ENCODE measurements at regions not wholly inside any gene's neighbourhood (a gene's known extent, or its start where the extent isn't known, plus 50 kb on each side); places are given as distances from the start of the nearest gene placed in this dataset.
"Not testable (repeated sequence)": the region's sequence is repeated elsewhere in the genome, so short reads cannot be mapped to it uniquely, and the experiment has no call there.

DNA sequence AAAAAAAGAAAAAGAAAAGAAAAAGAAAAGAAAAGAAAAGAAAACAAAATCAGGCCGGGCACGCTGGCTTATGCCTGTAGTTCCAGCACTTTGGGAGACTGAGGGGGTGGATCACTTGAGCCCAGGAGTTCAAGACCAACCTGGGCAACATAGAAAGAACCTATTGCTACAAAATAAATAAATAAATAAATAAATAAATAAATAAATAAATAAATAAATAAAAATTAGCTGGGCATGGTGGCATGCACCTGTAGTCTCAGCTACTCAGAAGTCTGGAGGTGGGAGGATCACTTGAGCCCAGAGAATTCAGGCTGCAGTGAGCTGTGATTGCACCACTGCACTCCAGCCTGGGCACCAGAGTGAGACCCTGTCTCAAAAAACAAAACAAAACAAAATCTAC is 809.7 kb upstream of the AUTS2 start:
- not testable (repeated sequence) for H3K27me3 ChIP-seq (ENCODE audit: control insufficient read depth in 3 of 3, insufficient read depth in 3 of 3, low read length in 3 of 3); H3K9me3 ChIP-seq (ENCODE audit: control insufficient read depth in 2 of 2, insufficient read depth in 1 of 2, low read depth in 1 of 2, low read length in 1 of 2); FAIRE-seq; H3K27ac ChIP-seq (ENCODE audit: low read depth in 1 of 3, low read length in 2 of 3); H3K4me3 ChIP-seq (ENCODE audit: low read depth in 1 of 3, low read length in 3 of 3); H3K36me3 ChIP-seq (ENCODE audit: control insufficient read depth in 3 of 3, insufficient read depth in 2 of 3, low read depth in 1 of 3, low read length in 3 of 3); H3K4me1 ChIP-seq (ENCODE audit: control insufficient read depth in 3 of 3, insufficient read depth in 2 of 3, low read depth in 1 of 3, low read length in 2 of 3); DNase-seq
- WGBS, 3 donors, result 81 to 97% (median 94%) methylated on average over 2 of the region's 2 CpGs

DNA sequence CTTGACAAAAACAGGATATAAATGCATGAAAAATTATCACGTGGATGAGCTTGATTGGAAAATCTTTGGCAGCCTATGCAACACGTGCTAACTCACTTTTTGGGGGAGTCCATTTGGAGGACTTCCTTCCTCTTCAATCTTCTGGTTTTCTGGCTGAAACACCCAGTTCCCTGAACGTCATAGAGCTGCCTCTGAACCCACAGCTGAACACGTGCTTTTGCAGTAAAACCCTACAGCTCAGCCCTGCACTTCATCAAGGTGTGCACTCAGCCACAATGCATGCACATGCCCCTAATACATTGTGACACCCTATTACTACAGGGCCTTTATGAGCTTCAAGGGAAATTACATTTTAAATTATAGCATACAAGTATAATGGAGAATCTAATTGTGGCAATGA is 808.7 kb upstream of the AUTS2 start:
- 34 to 45% (median 36%) methylated on average over 4 of the region's 4 CpGs for WGBS, 3 donors
- no peak for DNase-seq
- no peaks in the 10 kb centered on the region for H3K9me3 ChIP-seq (ENCODE audit: control insufficient read depth in 2 of 2, insufficient read depth in 1 of 2, low read depth in 1 of 2, low read length in 1 of 2)
- H3K27me3 ChIP-seq (ENCODE audit: control insufficient read depth in 3 of 3, insufficient read depth in 3 of 3, low read length in 3 of 3), result no peaks in the 10 kb centered on the region
- no peaks in the 10 kb centered on the region for H3K36me3 ChIP-seq (ENCODE audit: control insufficient read depth in 3 of 3, insufficient read depth in 2 of 3, low read depth in 1 of 3, low read length in 3 of 3)
- FAIRE-seq, result no peak
- no peak overlapping the region for H3K4me3 ChIP-seq (ENCODE audit: low read depth in 1 of 3, low read length in 3 of 3)
- no peak overlapping the region for H3K27ac ChIP-seq (ENCODE audit: low read depth in 1 of 3, low read length in 2 of 3)
- no peaks in the 10 kb centered on the region for H3K4me1 ChIP-seq (ENCODE audit: control insufficient read depth in 3 of 3, insufficient read depth in 2 of 3, low read depth in 1 of 3, low read length in 2 of 3)

DNA sequence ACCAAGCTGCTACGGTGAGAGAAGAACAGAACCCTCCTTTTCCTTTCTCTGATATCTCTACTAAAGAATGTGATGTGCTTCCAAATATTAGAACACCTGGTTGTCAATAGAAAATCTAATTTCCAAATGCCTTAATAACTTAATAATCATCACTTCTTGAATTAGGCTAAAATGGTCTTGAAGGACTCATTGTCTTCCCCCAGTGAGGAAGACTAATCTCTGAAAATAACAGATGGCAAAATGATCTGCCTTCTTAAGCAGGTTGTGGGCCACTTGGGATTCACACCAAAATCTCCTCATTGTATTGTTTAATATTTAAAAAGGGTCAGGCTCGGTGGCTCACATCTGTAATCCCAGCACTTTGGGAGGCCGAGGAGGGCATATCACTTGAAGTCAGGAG is 805.9 kb upstream of the AUTS2 start:
- H3K4me1 ChIP-seq (ENCODE audit: control insufficient read depth in 3 of 3, insufficient read depth in 2 of 3, low read depth in 1 of 3, low read length in 2 of 3), result no peaks in the 10 kb centered on the region
- no peak overlapping the region for H3K4me3 ChIP-seq (ENCODE audit: low read depth in 1 of 3, low read length in 3 of 3)
- FAIRE-seq (no peak), DNase-seq (no peak)
- H3K9me3 ChIP-seq (ENCODE audit: control insufficient read depth in 2 of 2, insufficient read depth in 1 of 2, low read depth in 1 of 2, low read length in 1 of 2), result no peaks in the 10 kb centered on the region
- H3K36me3 ChIP-seq (ENCODE audit: control insufficient read depth in 3 of 3, insufficient read depth in 2 of 3, low read depth in 1 of 3, low read length in 3 of 3), result no peaks in the 10 kb centered on the region
- no peaks in the 10 kb centered on the region for H3K27me3 ChIP-seq (ENCODE audit: control insufficient read depth in 3 of 3, insufficient read depth in 3 of 3, low read length in 3 of 3)
- 59 to 71% (median 67%) methylated on average over 3 of the region's 3 CpGs for WGBS, 3 donors
- no peak overlapping the region for H3K27ac ChIP-seq (ENCODE audit: low read depth in 1 of 3, low read length in 2 of 3)

DNA sequence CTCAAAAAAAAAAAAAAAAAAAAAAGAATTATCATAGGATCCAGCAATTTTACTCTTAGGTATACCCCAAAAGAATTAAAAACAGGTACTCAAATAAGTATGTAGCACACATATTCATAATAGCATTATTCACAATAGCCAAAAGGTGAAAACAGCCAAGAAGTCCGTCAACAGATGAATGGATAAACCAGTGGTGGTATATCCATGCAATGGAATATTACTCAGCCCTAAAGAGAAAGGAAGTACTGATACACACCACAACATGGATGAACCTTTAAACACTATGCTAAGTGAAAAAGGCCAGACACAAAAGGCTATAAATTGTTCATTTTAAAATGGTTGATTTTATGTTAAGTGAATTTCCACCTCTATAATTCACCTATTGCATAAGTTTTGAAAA is 804.8 kb upstream of the AUTS2 start:
- Histone ChIP-seq H3K27me3 (ENCODE audit: control insufficient read depth in 3 of 3, insufficient read depth in 3 of 3, low read length in 3 of 3) (no peaks in the 10 kb centered on the region), H3K27ac (ENCODE audit: low read depth in 1 of 3, low read length in 2 of 3) (no peak overlapping the region), H3K4me3 (ENCODE audit: low read depth in 1 of 3, low read length in 3 of 3) (no peak overlapping the region), H3K36me3 (ENCODE audit: control insufficient read depth in 3 of 3, insufficient read depth in 2 of 3, low read depth in 1 of 3, low read length in 3 of 3) (no peaks in the 10 kb centered on the region), H3K9me3 (ENCODE audit: control insufficient read depth in 2 of 2, insufficient read depth in 1 of 2, low read depth in 1 of 2, low read length in 1 of 2) (no peaks in the 10 kb centered on the region), H3K4me1 (ENCODE audit: control insufficient read depth in 3 of 3, insufficient read depth in 2 of 3, low read depth in 1 of 3, low read length in 2 of 3) (no peaks in the 10 kb centered on the region)
- DNase-seq, result no peak
- FAIRE-seq, result no peak
- 89 to 96% (median 95%) methylated on average over 1 of the region's 1 CpG for WGBS, 3 donors

DNA sequence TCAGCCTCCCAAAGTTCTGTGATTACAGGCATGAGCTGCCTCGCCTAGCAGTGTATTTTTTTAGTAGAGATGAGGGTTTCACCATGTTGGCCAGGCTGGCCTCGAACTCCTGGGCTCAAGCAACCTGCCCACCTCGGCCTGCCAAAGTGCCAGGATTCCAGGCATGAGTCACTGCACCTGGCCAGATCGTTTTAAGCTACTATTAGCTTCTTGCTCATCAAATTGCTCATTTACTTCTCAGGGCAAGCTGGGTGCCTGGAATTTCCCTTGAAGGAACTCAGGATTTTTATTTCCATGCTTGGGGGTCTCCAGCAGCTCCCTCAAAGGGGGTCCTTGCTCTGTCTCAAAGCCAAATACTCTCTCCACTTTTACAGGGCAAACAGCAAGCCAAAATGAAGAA is 798.0 kb upstream of the AUTS2 start:
- FAIRE-seq, result no peak
- no peak for DNase-seq
- H3K4me1 ChIP-seq (ENCODE audit: control insufficient read depth in 3 of 3, insufficient read depth in 2 of 3, low read depth in 1 of 3, low read length in 2 of 3), result no peaks in the 10 kb centered on the region
- H3K36me3 ChIP-seq (ENCODE audit: control insufficient read depth in 3 of 3, insufficient read depth in 2 of 3, low read depth in 1 of 3, low read length in 3 of 3), result no peaks in the 10 kb centered on the region
- no peaks in the 10 kb centered on the region for H3K27me3 ChIP-seq (ENCODE audit: control insufficient read depth in 3 of 3, insufficient read depth in 3 of 3, low read length in 3 of 3)
- H3K27ac ChIP-seq (ENCODE audit: low read depth in 1 of 3, low read length in 2 of 3), result no peak overlapping the region
- H3K9me3 ChIP-seq (ENCODE audit: control insufficient read depth in 2 of 2, insufficient read depth in 1 of 2, low read depth in 1 of 2, low read length in 1 of 2), result no peaks in the 10 kb centered on the region
- no peak overlapping the region for H3K4me3 ChIP-seq (ENCODE audit: low read depth in 1 of 3, low read length in 3 of 3)
- 29 to 53% (median 32%) methylated on average over 4 of the region's 4 CpGs for WGBS, 3 donors

DNA sequence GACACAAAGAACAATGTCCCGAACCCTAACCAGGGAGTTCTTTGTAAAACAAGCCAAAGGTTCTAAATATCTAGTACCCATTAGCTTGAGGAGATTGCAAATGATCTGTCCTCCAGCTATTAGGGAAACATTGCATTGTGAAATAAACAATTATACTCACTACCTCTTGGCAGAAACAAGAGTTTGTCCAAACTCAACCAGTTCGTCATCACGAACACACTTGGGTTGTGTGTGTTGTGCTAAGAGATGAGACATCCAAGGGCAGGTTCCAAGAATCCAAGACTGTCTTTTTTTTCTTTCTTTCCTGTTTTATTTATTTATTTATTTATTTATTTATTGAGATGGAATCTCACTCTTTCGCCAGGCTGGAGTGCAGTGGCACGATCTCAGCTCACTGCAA is 793.1 kb upstream of the AUTS2 start:
- no peak overlapping the region for H3K27ac ChIP-seq (ENCODE audit: low read depth in 1 of 3, low read length in 2 of 3)
- H3K27me3 ChIP-seq (ENCODE audit: control insufficient read depth in 3 of 3, insufficient read depth in 3 of 3, low read length in 3 of 3), result no peaks in the 10 kb centered on the region
- H3K4me3 ChIP-seq (ENCODE audit: low read depth in 1 of 3, low read length in 3 of 3), result no peak overlapping the region
- DNase-seq (no peak), FAIRE-seq (no peak)
- no peaks in the 10 kb centered on the region for H3K9me3 ChIP-seq (ENCODE audit: control insufficient read depth in 2 of 2, insufficient read depth in 1 of 2, low read depth in 1 of 2, low read length in 1 of 2)
- 87 to 94% (median 93%) methylated on average over 5 of the region's 5 CpGs for WGBS, 3 donors
- H3K4me1 ChIP-seq (ENCODE audit: control insufficient read depth in 3 of 3, insufficient read depth in 2 of 3, low read depth in 1 of 3, low read length in 2 of 3), result no peaks in the 10 kb centered on the region
- H3K36me3 ChIP-seq (ENCODE audit: control insufficient read depth in 3 of 3, insufficient read depth in 2 of 3, low read depth in 1 of 3, low read length in 3 of 3), result no peaks in the 10 kb centered on the region

DNA sequence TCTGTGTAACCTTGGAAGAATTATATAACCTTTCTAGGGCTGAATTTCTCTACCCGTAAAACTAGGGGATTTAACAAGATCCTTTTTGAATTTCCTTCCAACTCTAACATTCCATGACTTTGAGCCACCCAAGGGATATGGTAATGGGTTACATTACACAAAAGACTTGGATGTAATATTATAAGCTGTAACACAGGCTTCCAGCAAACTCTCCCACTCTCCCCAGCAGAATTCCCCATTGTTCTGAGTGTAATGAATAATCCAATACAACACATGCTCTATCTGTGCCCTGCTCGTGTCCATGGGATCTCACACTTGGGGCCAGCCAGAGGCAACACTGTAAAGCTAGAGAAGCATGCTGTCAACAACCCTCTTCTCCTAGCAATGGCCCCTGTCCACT is 790.6 kb upstream of the AUTS2 start:
- Histone ChIP-seq H3K4me3 (ENCODE audit: low read depth in 1 of 3, low read length in 3 of 3) (no peak overlapping the region), H3K27me3 (ENCODE audit: control insufficient read depth in 3 of 3, insufficient read depth in 3 of 3, low read length in 3 of 3) (no peaks in the 10 kb centered on the region), H3K9me3 (ENCODE audit: control insufficient read depth in 2 of 2, insufficient read depth in 1 of 2, low read depth in 1 of 2, low read length in 1 of 2) (no peaks in the 10 kb centered on the region), H3K27ac (ENCODE audit: low read depth in 1 of 3, low read length in 2 of 3) (no peak overlapping the region), H3K36me3 (ENCODE audit: control insufficient read depth in 3 of 3, insufficient read depth in 2 of 3, low read depth in 1 of 3, low read length in 3 of 3) (no peaks in the 10 kb centered on the region), H3K4me1 (ENCODE audit: control insufficient read depth in 3 of 3, insufficient read depth in 2 of 3, low read depth in 1 of 3, low read length in 2 of 3) (no peaks in the 10 kb centered on the region)
- WGBS, 3 donors, result 67 to 85% (median 84%) methylated on average over 2 of the region's 2 CpGs
- DNase-seq (no peak), FAIRE-seq (no peak)

DNA sequence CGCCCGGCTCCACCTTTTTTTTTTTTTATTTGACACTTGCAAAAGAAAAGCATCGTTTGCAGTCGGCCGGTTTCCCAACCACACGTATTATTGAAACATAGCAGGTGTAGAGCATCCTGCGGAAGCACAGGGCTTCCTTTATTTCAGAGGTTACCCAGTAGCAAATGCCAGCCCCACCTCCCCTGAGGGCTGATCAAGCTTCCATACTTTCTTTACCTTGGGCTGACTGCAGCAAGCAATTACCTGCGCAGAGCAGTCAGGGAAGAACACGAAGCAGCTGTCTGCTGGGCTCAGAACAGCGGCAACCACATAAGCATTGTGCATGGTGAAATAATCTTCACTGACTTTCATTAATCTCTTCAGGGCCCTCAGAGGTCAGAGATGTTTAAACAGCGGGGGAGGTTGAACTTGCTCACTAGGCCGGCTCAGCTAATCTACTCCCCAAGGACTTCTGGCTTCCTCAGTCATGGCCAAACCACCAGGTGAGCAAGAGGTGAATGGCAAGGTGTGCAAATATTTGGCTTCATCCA is 784.7 kb upstream of the AUTS2 start:
- Histone ChIP-seq H3K27me3 (ENCODE audit: control insufficient read depth in 3 of 3, insufficient read depth in 3 of 3, low read length in 3 of 3) (no peaks in the 10 kb centered on the region), H3K36me3 (ENCODE audit: control insufficient read depth in 3 of 3, insufficient read depth in 2 of 3, low read depth in 1 of 3, low read length in 3 of 3) (no peaks in the 10 kb centered on the region), H3K9me3 (ENCODE audit: control insufficient read depth in 2 of 2, insufficient read depth in 1 of 2, low read depth in 1 of 2, low read length in 1 of 2) (no peaks in the 10 kb centered on the region), H3K4me1 (ENCODE audit: control insufficient read depth in 3 of 3, insufficient read depth in 2 of 3, low read depth in 1 of 3, low read length in 2 of 3) (peaks cover 0 to 2% (median 0%) of the 10 kb centered on the region in 3 donors), H3K27ac (ENCODE audit: low read depth in 1 of 3, low read length in 2 of 3) (no peak overlapping the region), H3K4me3 (ENCODE audit: low read depth in 1 of 3, low read length in 3 of 3) (no peak overlapping the region)
- FAIRE-seq, result no peak
- peak; percentile 7 to 26 for DNase-seq
- WGBS, 3 donors, result 21 to 57% (median 33%) methylated on average over 11 to 12 of the region's 12 CpGs

DNA sequence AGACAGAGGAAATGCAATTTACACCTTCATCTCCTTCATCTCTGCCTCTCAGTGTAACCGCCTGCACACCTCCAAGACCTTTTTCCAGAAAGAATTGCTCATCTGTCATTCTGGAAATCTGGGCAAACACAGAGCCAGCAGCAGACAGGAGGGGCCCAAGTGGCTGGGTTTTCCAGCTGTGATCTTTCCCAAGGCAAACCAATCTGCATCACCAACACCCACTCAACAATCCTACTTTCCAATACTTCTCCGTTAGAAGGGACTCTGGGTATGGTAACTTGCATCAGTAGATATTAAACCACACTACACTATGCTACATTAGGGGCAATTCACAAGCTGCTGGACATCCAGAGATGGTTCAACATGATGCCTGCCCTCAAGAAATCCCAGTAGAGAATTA is 781.8 kb upstream of the AUTS2 start:
- Histone ChIP-seq H3K27ac (ENCODE audit: low read depth in 1 of 3, low read length in 2 of 3) (no peak overlapping the region), H3K36me3 (ENCODE audit: control insufficient read depth in 3 of 3, insufficient read depth in 2 of 3, low read depth in 1 of 3, low read length in 3 of 3) (no peaks in the 10 kb centered on the region), H3K4me1 (ENCODE audit: control insufficient read depth in 3 of 3, insufficient read depth in 2 of 3, low read depth in 1 of 3, low read length in 2 of 3) (peaks cover 0 to 12% (median 2%) of the 10 kb centered on the region in 3 donors), H3K4me3 (ENCODE audit: low read depth in 1 of 3, low read length in 3 of 3) (no peak overlapping the region), H3K9me3 (ENCODE audit: control insufficient read depth in 2 of 2, insufficient read depth in 1 of 2, low read depth in 1 of 2, low read length in 1 of 2) (no peaks in the 10 kb centered on the region), H3K27me3 (ENCODE audit: control insufficient read depth in 3 of 3, insufficient read depth in 3 of 3, low read length in 3 of 3) (no peaks in the 10 kb centered on the region)
- WGBS, 3 donors, result 65 to 87% (median 85%) methylated on average over 2 of the region's 2 CpGs
- FAIRE-seq, result no peak
- no peak for DNase-seq

Measured in small intestine (tissue), 7 donors.